CD14-positive monocyte (primary cell): ENCODE measurements at regions not wholly inside any gene's neighbourhood (a gene's known extent, or its start where the extent isn't known, plus 50 kb on each side); places are given as distances from the start of the nearest gene placed in this dataset.

Experiments
- DNase-seq, 3 donors: peaks; one replicate each; pipeline ENCODE4 v3.0.0-alpha.2; 2011 to 2022
- H2AFZ ChIP-seq: 2 replicates; pipeline ENCODE4 v1.6.0; 2012; ENCODE audit warnings: mild to moderate bottlenecking, low read depth, low read length, inconsistent platforms; ENCODE audit not compliant: insufficient read depth, poor library complexity, severe bottlenecking
- H3K27ac ChIP-seq, 2 donors: 1 replicate in 1 of 2; 2 replicates in 1 of 2; pipeline ENCODE4 v1.5.1; 2012 to 2013; ENCODE audit warnings: low read length in 2 of 2, control low read depth in 1 of 2, inconsistent platforms in 1 of 2, low read depth in 1 of 2, mild to moderate bottlenecking in 1 of 2
- H3K27me3 ChIP-seq, 2 donors: one replicate each; pipeline versions ENCODE4 v1.6.0 to v1.6.1; 2011 to 2013; ENCODE audit warnings: low read length in 2 of 2; ENCODE audit not compliant: control insufficient read depth in 2 of 2, insufficient read depth in 2 of 2
- H3K36me3 ChIP-seq, 2 donors: replicated peaks in 1 of 2; 1 replicate in 1 of 2; 2 replicates in 1 of 2; pipeline versions ENCODE4 v1.5.1 to v1.6.1; 2012 to 2013; ENCODE audit warnings: low read length in 2 of 2, control low read depth in 1 of 2, inconsistent platforms in 1 of 2, mild to moderate bottlenecking in 1 of 2; ENCODE audit not compliant: insufficient read depth in 2 of 2, control insufficient read depth in 1 of 2
- H3K4me1 ChIP-seq, 2 donors: 1 replicate in 1 of 2; 2 replicates in 1 of 2; pipeline versions ENCODE4 v1.5.1 to v1.6.1; 2012 to 2013; ENCODE audit warnings: low read length in 2 of 2, control low read depth in 1 of 2, inconsistent platforms in 1 of 2, mild to moderate bottlenecking in 1 of 2, moderate library complexity in 1 of 2; ENCODE audit not compliant: insufficient read depth in 2 of 2, control insufficient read depth in 1 of 2
- H3K4me2 ChIP-seq: replicated peaks from 2 replicates; pipeline ENCODE3; 2012; ENCODE audit warnings: low read length, moderate library complexity, mild to moderate bottlenecking; ENCODE audit not compliant: poor library complexity, severe bottlenecking; ENCODE audit errors: extremely low read depth
- H3K4me3 ChIP-seq, 3 experiments: fragments of 200-600 bp in 1 of 3; sonication (generic) in 1 of 3; replicated peaks in 1 of 3; 1 replicate in 2 of 3; 2 replicates in 1 of 3; pipeline ENCODE4 v1.5.1; 2011 to 2013; ENCODE audit warnings: low read length in 3 of 3, mild to moderate bottlenecking in 3 of 3, control low read depth in 2 of 3, low read depth in 2 of 3, inconsistent platforms in 1 of 3, moderate library complexity in 1 of 3
- H3K79me2 ChIP-seq: 2 replicates; pipeline ENCODE4 v1.6.0; 2012; ENCODE audit warnings: mild to moderate bottlenecking, control low read depth, inconsistent platforms, low read length, moderate library complexity; ENCODE audit not compliant: insufficient read depth
- H3K9ac ChIP-seq: 2 replicates; pipeline ENCODE4 v1.6.0; 2017; ENCODE audit warnings: low read length, mild to moderate bottlenecking; ENCODE audit not compliant: insufficient read depth, poor library complexity, severe bottlenecking
- H3K9me3 ChIP-seq, 2 donors: replicated peaks in 1 of 2; 1 replicate in 1 of 2; 2 replicates in 1 of 2; pipeline versions ENCODE4 v1.5.1 to v1.6.1; 2012 to 2013; ENCODE audit warnings: low read length in 2 of 2, control low read depth in 1 of 2; ENCODE audit not compliant: control insufficient read depth in 1 of 2, insufficient read depth in 1 of 2
- H4K20me1 ChIP-seq: 2 replicates; pipeline ENCODE4 v1.6.0; 2012; ENCODE audit warnings: mild to moderate bottlenecking, low read length, control low read depth, moderate library complexity; ENCODE audit not compliant: insufficient read depth
- H3K27ac Mint-ChIP-seq, 7 donors: one replicate each; pipeline ENCODE4 v1.8.0; 2020; ENCODE audit warnings: mild to moderate bottlenecking in 7 of 7, mixed read lengths in 7 of 7, moderate library complexity in 6 of 7, inconsistent platforms in 2 of 7
- H3K27me3 Mint-ChIP-seq, 3 donors: one replicate each; pipeline ENCODE4 v1.8.0; 2021 to 2022; ENCODE audit warnings: low read depth in 3 of 3, mild to moderate bottlenecking in 3 of 3, mixed read lengths in 3 of 3, moderate library complexity in 3 of 3, inconsistent platforms in 1 of 3
- H3K36me3 Mint-ChIP-seq, 2 donors: one replicate each; pipeline ENCODE4 v1.8.0; 2020; ENCODE audit warnings: mixed read lengths in 2 of 2, inconsistent platforms in 1 of 2, mild to moderate bottlenecking in 1 of 2
- H3K4me1 Mint-ChIP-seq: one replicate; pipeline ENCODE4 v1.8.0; 2020; ENCODE audit warnings: mild to moderate bottlenecking, mixed read lengths
- H3K4me3 Mint-ChIP-seq, 2 donors: one replicate each; pipeline ENCODE4 v1.8.0; 2020; ENCODE audit warnings: mild to moderate bottlenecking in 2 of 2, mixed read lengths in 2 of 2, moderate library complexity in 1 of 2
- H3K9me3 Mint-ChIP-seq, 7 donors: one replicate each; pipeline ENCODE4 v1.8.0; 2020 to 2022; ENCODE audit warnings: mixed read lengths in 7 of 7, mild to moderate bottlenecking in 6 of 7, moderate library complexity in 6 of 7, inconsistent platforms in 2 of 7
- WGBS: methylation state at CpG from one replicate; pipeline ENCODE4 v1.1.5; 2013; ENCODE audit warnings: missing lambda C conversion rate; ENCODE audit not compliant: insufficient coverage; 5-methylcytosine and 5-hydroxymethylcytosine counted together
- intact Hi-C, 2 donors: fragments of 100-400 bp; cut with micrococcal nuclease; formaldehyde crosslinking; loops; one replicate each; pipeline versions ENCODE4 v1.15.0 to v1.15.1; 2023
- TF ChIP-seq, protein P1 (sequence below): fragments of 200-600 bp; IDR thresholded peaks from one replicate; pipeline ENCODE4 v1.8.0; 2022; ENCODE audit warnings: antibody characterized with exemption, mild to moderate bottlenecking

- TF ChIP-seq, protein P1, sequence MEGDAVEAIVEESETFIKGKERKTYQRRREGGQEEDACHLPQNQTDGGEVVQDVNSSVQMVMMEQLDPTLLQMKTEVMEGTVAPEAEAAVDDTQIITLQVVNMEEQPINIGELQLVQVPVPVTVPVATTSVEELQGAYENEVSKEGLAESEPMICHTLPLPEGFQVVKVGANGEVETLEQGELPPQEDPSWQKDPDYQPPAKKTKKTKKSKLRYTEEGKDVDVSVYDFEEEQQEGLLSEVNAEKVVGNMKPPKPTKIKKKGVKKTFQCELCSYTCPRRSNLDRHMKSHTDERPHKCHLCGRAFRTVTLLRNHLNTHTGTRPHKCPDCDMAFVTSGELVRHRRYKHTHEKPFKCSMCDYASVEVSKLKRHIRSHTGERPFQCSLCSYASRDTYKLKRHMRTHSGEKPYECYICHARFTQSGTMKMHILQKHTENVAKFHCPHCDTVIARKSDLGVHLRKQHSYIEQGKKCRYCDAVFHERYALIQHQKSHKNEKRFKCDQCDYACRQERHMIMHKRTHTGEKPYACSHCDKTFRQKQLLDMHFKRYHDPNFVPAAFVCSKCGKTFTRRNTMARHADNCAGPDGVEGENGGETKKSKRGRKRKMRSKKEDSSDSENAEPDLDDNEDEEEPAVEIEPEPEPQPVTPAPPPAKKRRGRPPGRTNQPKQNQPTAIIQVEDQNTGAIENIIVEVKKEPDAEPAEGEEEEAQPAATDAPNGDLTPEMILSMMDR = no peak
- peaks cover 4 to 21% of the 10 kb centered on the region in 2 donors for H3K9me3 ChIP-seq
- no peaks in the 10 kb centered on the region for H3K27me3 ChIP-seq
- H3K4me1 ChIP-seq = no peaks in the 10 kb centered on the region
- intact Hi-C loops = no loop called here
- DNase-seq = no peak
- H3K36me3 ChIP-seq = no peaks in the 10 kb centered on the region
- no peaks in the 10 kb centered on the region for H4K20me1 ChIP-seq
- no peak overlapping the region for H3K27ac ChIP-seq
- Mint-ChIP-seq H3K4me3 (no peak overlapping the region), H3K4me1 (no peaks in the 10 kb centered on the region), H3K9me3 (peaks cover 7 to 23% (median 14%) of the 10 kb centered on the region in 7 donors), H3K27me3 (peaks cover 2 to 7% (median 6%) of the 10 kb centered on the region in 3 donors), H3K36me3 (no peaks in the 10 kb centered on the region), H3K27ac (no peak overlapping the region)
- no CpG with 5 or more reads among the region's 1 CpG for WGBS
- no peak overlapping the region for H2AFZ ChIP-seq
- no peak overlapping the region for H3K9ac ChIP-seq
- no peak overlapping the region for H3K4me3 ChIP-seq
- H3K79me2 ChIP-seq = no peaks in the 10 kb centered on the region
- H3K4me2 ChIP-seq = no peak overlapping the region
These were observed 466.7 kb downstream of the TYW1 start for GRCh38 chr7:67463316-67463715.

- Mint-ChIP-seq H3K4me3 (no peak overlapping the region), H3K36me3 (no peaks in the 10 kb centered on the region), H3K27ac (no peak overlapping the region), H3K4me1 (no peaks in the 10 kb centered on the region), H3K27me3 (peaks cover 3 to 7% (median 6%) of the 10 kb centered on the region in 3 donors), H3K9me3 (peaks cover 8 to 23% (median 14%) of the 10 kb centered on the region in 7 donors)
- intact Hi-C loops = no loop called here
- H3K4me2 ChIP-seq = no peak overlapping the region
- DNase-seq = no peak
- no peaks in the 10 kb centered on the region for H3K27me3 ChIP-seq
- H3K27ac ChIP-seq = no peak overlapping the region
- H3K9me3 ChIP-seq = peaks cover 4 to 23% of the 10 kb centered on the region in 2 donors
- H3K4me1 ChIP-seq = no peaks in the 10 kb centered on the region
- no peak overlapping the region for H3K4me3 ChIP-seq
- TF ChIP-seq, protein P1 = no peak
- H4K20me1 ChIP-seq = no peaks in the 10 kb centered on the region
- 100% methylated on average over 1 of the region's 1 CpG for WGBS
- H3K36me3 ChIP-seq = no peaks in the 10 kb centered on the region
- H3K79me2 ChIP-seq = no peaks in the 10 kb centered on the region
- H3K9ac ChIP-seq = no peak overlapping the region
- H2AFZ ChIP-seq = no peak overlapping the region
These were observed 467.4 kb downstream of the TYW1 start for GRCh38 chr7:67463983-67464382.
